IPS-20b (cell line): ENCODE measurements at regions not wholly inside any gene's neighbourhood (a gene's known extent, or its start where the extent isn't known, plus 50 kb on each side); places are given as distances from the start of the nearest gene placed in this dataset.

ENCODE experiments used
- H3K27ac ChIP-seq: one replicate; pipeline ENCODE4 v1.5.1; 2013; ENCODE audit warnings: low read length
- H3K27me3 ChIP-seq: 2 replicates; pipeline ENCODE4 v1.6.1; 2013; ENCODE audit warnings: mild to moderate bottlenecking, low read length, inconsistent platforms; ENCODE audit not compliant: insufficient read depth
- H3K36me3 ChIP-seq: 2 replicates; pipeline ENCODE4 v1.6.1; 2013; ENCODE audit warnings: low read depth, mild to moderate bottlenecking, inconsistent platforms, low read length, moderate library complexity; ENCODE audit not compliant: insufficient read depth
- H3K4me1 ChIP-seq: 2 replicates; pipeline ENCODE4 v1.6.1; 2013; ENCODE audit warnings: mild to moderate bottlenecking, control low read depth, inconsistent platforms, low read length, moderate library complexity; ENCODE audit not compliant: insufficient read depth
- H3K4me3 ChIP-seq: 2 replicates; pipeline ENCODE4 v1.5.1; 2013; ENCODE audit warnings: mild to moderate bottlenecking, low read length, inconsistent platforms
- H3K9ac ChIP-seq: 2 replicates; pipeline ENCODE4 v1.6.1; 2013; ENCODE audit warnings: low read depth, mild to moderate bottlenecking, inconsistent platforms, low read length, moderate library complexity
- H3K9me3 ChIP-seq: 2 replicates; pipeline ENCODE4 v1.6.1; 2013; ENCODE audit warnings: mild to moderate bottlenecking, low read depth, low read length, inconsistent platforms; ENCODE audit not compliant: insufficient read depth

DNA sequence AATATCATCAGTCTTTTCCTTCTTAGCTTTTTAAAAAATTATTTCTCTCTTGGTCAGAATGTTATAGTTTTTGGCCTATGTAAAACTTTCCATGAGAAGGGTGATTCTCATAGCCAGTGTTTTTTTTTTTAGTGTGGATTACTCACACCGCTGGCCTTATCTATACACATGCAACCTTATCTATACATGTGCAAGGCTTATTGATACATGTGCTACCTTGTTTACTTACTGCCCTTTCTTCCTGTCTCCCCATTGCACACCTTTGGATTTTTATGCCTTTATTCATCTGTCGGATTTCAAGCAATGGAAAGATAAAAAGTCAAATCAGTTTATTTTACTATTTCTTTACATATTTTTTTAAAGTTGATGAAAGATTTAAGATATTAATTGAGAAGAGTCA, 660.0 kb upstream of the FZD8 start:
- no peaks in the 10 kb centered on the region for H3K9me3 ChIP-seq
- H3K9ac ChIP-seq = no peak overlapping the region
- H3K27me3 ChIP-seq = no peaks in the 10 kb centered on the region
- no peaks in the 10 kb centered on the region for H3K4me1 ChIP-seq
- no peak overlapping the region for H3K4me3 ChIP-seq
- H3K27ac ChIP-seq = no peak overlapping the region
- no peaks in the 10 kb centered on the region for H3K36me3 ChIP-seq

GRCh38 chr10:36301539-36301938, 659.4 kb upstream of the FZD8 start:
- Histone ChIP-seq H3K9ac (no peak overlapping the region), H3K4me3 (no peak overlapping the region), H3K27ac (no peak overlapping the region), H3K27me3 (no peaks in the 10 kb centered on the region), H3K36me3 (no peaks in the 10 kb centered on the region), H3K4me1 (no peaks in the 10 kb centered on the region), H3K9me3 (no peaks in the 10 kb centered on the region)

DNA sequence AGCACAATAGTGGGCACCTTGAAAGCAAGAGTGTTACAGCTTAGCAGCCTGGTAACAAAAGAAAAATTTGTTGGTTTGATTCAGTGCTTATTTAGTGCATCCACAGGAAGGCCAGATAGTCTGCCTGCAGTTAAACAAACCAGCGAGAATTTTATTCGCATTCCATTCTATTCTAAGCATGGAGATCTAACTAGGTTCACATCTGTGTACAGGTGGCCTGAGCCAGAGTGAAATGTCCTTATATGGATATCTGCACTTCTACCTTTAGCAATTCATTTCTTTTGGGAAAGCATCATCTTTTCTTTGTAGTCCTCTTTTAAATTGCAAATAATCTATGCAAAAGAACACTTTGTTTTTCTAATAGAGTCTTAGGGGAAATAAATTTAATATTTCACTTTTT, 659.0 kb upstream of the FZD8 start:
- no peaks in the 10 kb centered on the region for H3K4me1 ChIP-seq
- no peak overlapping the region for H3K4me3 ChIP-seq
- no peaks in the 10 kb centered on the region for H3K9me3 ChIP-seq
- H3K36me3 ChIP-seq = no peaks in the 10 kb centered on the region
- H3K9ac ChIP-seq = no peak overlapping the region
- H3K27ac ChIP-seq = peak overlapping the region; percentile 48
- no peaks in the 10 kb centered on the region for H3K27me3 ChIP-seq

GRCh38 chr10:36283827-36284226, 641.7 kb upstream of the FZD8 start:
- no peak overlapping the region for H3K27ac ChIP-seq
- no peak overlapping the region for H3K9ac ChIP-seq
- H3K4me3 ChIP-seq = no peak overlapping the region
- no peaks in the 10 kb centered on the region for H3K27me3 ChIP-seq
- peaks cover 21% of the 10 kb centered on the region; the same call in 1 of the 2 replicates for H3K9me3 ChIP-seq
- no peaks in the 10 kb centered on the region for H3K36me3 ChIP-seq
- H3K4me1 ChIP-seq = no peaks in the 10 kb centered on the region

DNA sequence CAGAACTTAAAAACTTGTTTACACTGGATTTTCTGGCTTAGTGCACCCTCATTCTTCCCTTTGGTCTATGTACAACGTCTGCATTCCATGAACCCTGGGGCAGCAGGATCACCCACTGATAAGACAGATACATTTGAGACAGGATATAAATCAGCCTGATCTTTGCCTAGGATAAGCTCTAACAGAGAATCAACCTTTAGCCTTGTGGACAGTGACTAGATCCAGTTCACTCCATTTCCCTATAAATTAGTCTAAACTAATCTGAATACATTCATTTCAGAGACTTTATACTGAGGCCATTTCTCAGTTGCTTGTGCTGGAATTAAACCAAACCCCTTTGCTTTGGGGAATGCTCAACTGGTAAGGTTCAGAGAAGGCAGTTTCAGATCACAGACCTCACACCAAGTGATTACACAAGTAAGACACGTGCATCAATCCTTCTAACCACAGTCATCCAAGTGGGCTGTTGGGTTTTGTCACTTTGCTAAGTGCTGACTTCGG, 639.8 kb upstream of the FZD8 start:
- Histone ChIP-seq H3K9me3 (peaks cover 13% of the 10 kb centered on the region; the same call in 1 of the 2 replicates), H3K4me1 (no peaks in the 10 kb centered on the region), H3K4me3 (no peak overlapping the region), H3K27me3 (no peaks in the 10 kb centered on the region), H3K27ac (no peak overlapping the region), H3K36me3 (no peaks in the 10 kb centered on the region), H3K9ac (no peak overlapping the region)

DNA sequence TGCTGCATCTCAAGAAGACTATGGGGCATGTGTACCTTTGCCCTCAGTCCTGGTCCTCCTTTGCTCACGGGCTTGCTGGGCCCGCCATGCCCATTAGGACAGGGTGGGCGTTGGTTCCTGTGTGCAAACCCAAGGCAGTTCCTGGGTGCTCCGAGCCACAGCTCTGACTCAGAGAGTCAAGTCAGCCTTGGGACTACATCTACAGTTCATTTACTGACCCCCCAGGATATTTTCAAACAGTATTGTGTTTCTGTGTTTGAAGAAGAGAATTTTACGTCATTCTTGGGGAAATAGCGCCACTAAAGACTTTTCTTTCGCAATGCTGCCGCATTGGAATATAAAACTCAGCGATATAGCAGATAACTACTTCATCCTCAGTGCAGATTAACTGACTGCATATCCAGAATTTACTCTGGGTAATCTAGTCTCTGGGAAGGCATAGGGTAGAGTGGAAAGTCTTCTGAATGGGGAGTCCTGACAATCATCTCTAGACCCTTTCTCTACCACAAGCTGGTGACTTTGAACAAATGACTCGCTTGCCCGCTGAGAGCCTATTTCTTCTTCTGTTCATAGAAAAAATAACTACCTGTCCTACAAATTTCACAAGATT, 638.9 kb upstream of the FZD8 start:
- Histone ChIP-seq H3K9ac (no peak overlapping the region), H3K9me3 (peaks cover 5% of the 10 kb centered on the region; the same call in 1 of the 2 replicates), H3K4me3 (no peak overlapping the region), H3K4me1 (no peaks in the 10 kb centered on the region), H3K27ac (no peak overlapping the region), H3K36me3 (no peaks in the 10 kb centered on the region), H3K27me3 (no peaks in the 10 kb centered on the region)

GRCh38 chr10:36280321-36280741, 638.2 kb upstream of the FZD8 start:
- Histone ChIP-seq H3K4me1 (no peaks in the 10 kb centered on the region), H3K9ac (no peak overlapping the region), H3K27ac (no peak overlapping the region), H3K9me3 (no peaks in the 10 kb centered on the region), H3K4me3 (no peak overlapping the region), H3K36me3 (no peaks in the 10 kb centered on the region), H3K27me3 (no peaks in the 10 kb centered on the region)

- H3K27me3 ChIP-seq = no peaks in the 10 kb centered on the region
- H3K9ac ChIP-seq = no peak overlapping the region
- no peaks in the 10 kb centered on the region for H3K9me3 ChIP-seq
- no peaks in the 10 kb centered on the region for H3K36me3 ChIP-seq
- H3K27ac ChIP-seq = no peak overlapping the region
- H3K4me1 ChIP-seq = no peaks in the 10 kb centered on the region
- no peak overlapping the region for H3K4me3 ChIP-seq
These were observed 636.1 kb upstream of the FZD8 start for GRCh38 chr10:36278176-36278575.

GRCh38 chr10:36277459-36277858, 635.4 kb upstream of the FZD8 start:
- H3K27me3 ChIP-seq = no peaks in the 10 kb centered on the region
- H3K9ac ChIP-seq = no peak overlapping the region
- no peaks in the 10 kb centered on the region for H3K4me1 ChIP-seq
- H3K36me3 ChIP-seq = no peaks in the 10 kb centered on the region
- H3K4me3 ChIP-seq = no peak overlapping the region
- H3K27ac ChIP-seq = no peak overlapping the region
- no peaks in the 10 kb centered on the region for H3K9me3 ChIP-seq

GRCh38 chr10:36271627-36272340, 629.7 kb upstream of the FZD8 start:
- Histone ChIP-seq H3K4me1 (peaks cover 6% of the 10 kb centered on the region; the same call in 1 of the 2 replicates), H3K36me3 (no peaks in the 10 kb centered on the region), H3K4me3 (no peak overlapping the region), H3K27ac (no peak overlapping the region), H3K9me3 (no peaks in the 10 kb centered on the region), H3K27me3 (no peaks in the 10 kb centered on the region), H3K9ac (no peak overlapping the region)

DNA sequence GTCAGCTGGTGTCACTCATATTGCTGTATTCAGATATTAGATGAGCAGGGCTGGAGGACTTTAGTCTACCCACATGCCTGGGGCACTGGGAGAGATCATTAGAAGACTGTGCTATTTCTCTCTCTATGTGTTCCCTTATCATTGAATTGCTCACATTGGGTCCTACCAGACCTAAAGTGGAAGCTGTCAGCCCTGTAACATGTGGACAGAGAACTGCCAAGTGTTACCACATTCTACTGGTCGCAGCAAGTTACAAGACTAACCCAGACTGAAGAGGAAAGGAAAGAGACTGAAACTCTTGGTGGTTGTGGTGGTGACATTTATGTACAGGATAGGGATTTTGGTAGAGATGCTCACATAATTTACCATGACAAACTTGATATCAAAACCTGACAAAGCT, 627.1 kb upstream of the FZD8 start:
- Histone ChIP-seq H3K9me3 (no peaks in the 10 kb centered on the region), H3K36me3 (no peaks in the 10 kb centered on the region), H3K4me3 (no peak overlapping the region), H3K9ac (no peak overlapping the region), H3K27ac (no peak overlapping the region), H3K27me3 (no peaks in the 10 kb centered on the region), H3K4me1 (peaks cover 8% of the 10 kb centered on the region; the same call in 1 of the 2 replicates)

- Histone ChIP-seq H3K27me3 (no peaks in the 10 kb centered on the region), H3K9ac (no peak overlapping the region), H3K27ac (no peak overlapping the region), H3K4me1 (peaks cover 8% of the 10 kb centered on the region; the same call in 1 of the 2 replicates), H3K4me3 (no peak overlapping the region), H3K9me3 (no peaks in the 10 kb centered on the region), H3K36me3 (no peaks in the 10 kb centered on the region)
These were observed 624.8 kb upstream of the FZD8 start for GRCh38 chr10:36266923-36267322.
